ENCODE measurements at regions not wholly inside any gene's neighbourhood (a gene's known extent, or its start where the extent isn't known, plus 50 kb on each side); places are given as distances from the start of the nearest gene placed in this dataset.

DNA sequence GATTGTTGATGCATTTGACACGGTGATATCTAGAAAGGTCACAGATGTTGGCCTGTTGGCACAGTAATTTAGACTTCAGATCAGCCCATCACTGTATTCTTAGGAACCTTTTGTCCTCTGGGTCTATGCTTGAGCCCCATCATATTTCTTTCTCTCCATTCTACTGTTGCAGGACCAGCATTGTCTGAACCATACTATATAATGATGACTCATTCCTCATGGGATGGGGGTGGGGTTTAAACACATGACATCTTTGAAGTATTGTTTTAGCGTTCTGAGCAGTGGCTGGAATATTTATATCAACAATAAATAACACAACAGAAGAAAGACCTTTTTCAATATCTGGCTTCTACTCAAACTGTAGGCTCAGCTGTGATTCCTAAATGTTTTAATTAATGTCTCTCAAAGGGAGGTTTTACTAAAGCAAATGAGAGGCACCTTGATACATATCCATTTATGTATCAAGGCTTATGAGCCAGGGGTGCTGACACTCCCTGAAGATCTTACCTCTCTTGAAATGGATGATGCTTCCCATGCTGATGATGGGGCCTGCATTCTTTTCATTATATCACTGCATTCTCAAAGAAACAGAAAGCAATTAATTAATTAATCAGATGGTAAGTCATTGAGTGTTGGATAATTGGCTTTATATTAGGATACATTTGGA is 379.0 kb upstream of the GOT2 start:
- no peak for TF ChIP-seq POLR2A (IDR thresholded peaks at IDR 0.05)
- TF ChIP-seq, protein P1, sequence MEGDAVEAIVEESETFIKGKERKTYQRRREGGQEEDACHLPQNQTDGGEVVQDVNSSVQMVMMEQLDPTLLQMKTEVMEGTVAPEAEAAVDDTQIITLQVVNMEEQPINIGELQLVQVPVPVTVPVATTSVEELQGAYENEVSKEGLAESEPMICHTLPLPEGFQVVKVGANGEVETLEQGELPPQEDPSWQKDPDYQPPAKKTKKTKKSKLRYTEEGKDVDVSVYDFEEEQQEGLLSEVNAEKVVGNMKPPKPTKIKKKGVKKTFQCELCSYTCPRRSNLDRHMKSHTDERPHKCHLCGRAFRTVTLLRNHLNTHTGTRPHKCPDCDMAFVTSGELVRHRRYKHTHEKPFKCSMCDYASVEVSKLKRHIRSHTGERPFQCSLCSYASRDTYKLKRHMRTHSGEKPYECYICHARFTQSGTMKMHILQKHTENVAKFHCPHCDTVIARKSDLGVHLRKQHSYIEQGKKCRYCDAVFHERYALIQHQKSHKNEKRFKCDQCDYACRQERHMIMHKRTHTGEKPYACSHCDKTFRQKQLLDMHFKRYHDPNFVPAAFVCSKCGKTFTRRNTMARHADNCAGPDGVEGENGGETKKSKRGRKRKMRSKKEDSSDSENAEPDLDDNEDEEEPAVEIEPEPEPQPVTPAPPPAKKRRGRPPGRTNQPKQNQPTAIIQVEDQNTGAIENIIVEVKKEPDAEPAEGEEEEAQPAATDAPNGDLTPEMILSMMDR (IDR thresholded peaks at IDR 0.05): no peak

Measured in uterus (tissue), 2 donors.